ENCODE measurements at regions not wholly inside any gene's neighbourhood (a gene's known extent, or its start where the extent isn't known, plus 50 kb on each side); places are given as distances from the start of the nearest gene placed in this dataset.

DNA sequence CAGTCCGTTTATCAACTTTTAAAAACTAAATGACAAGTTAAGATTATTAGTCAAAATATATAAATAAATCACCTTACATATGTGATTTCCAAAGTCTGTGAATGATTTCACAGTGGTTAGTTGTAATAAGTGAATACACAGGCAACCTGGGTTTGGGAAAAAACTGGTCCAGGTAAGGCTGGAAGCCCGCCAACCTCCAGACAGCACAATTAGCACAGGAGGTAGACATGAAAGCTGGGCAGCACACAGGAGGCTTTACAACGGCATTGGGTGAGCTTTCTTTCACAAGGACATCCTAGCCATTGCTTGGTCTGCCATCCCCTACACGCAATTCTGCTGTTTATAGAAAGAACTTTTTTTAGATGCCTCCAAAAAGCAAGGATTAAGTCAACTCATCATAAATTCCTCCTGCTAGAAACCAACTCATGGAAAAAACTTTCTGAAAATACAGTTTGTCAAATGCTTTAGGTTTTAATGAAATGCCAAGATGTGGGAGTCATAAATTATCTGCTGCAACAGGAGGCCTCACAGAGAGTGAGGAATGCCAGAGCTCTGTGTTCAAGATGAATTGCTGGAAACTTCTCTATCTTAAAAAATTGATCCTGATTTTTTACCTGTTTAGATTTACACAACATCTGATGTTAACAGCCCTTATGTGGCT is 346.8 kb upstream of the NFE2L3 start:
- TF ChIP-seq, protein P1, sequence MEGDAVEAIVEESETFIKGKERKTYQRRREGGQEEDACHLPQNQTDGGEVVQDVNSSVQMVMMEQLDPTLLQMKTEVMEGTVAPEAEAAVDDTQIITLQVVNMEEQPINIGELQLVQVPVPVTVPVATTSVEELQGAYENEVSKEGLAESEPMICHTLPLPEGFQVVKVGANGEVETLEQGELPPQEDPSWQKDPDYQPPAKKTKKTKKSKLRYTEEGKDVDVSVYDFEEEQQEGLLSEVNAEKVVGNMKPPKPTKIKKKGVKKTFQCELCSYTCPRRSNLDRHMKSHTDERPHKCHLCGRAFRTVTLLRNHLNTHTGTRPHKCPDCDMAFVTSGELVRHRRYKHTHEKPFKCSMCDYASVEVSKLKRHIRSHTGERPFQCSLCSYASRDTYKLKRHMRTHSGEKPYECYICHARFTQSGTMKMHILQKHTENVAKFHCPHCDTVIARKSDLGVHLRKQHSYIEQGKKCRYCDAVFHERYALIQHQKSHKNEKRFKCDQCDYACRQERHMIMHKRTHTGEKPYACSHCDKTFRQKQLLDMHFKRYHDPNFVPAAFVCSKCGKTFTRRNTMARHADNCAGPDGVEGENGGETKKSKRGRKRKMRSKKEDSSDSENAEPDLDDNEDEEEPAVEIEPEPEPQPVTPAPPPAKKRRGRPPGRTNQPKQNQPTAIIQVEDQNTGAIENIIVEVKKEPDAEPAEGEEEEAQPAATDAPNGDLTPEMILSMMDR (IDR thresholded peaks at IDR 0.05): no peak
- TF ChIP-seq POLR2A (IDR thresholded peaks at IDR 0.05): no peak
